ENCODE measurements at regions not wholly inside any gene's neighbourhood (a gene's known extent, or its start where the extent isn't known, plus 50 kb on each side); places are given as distances from the start of the nearest gene placed in this dataset.

GRCh38 chr5:52707616-52708015, 80.1 kb upstream of the ITGA1 start:
- no peak for TF ChIP-seq RAD21 (IDR thresholded peaks at IDR 0.05; ENCODE audit: low read depth)
- TF ChIP-seq EP300 (IDR thresholded peaks at IDR 0.05; ENCODE audit: borderline replicate concordance) = no peak
- TF ChIP-seq YY1 (IDR thresholded peaks at IDR 0.05; ENCODE audit: low read depth) = no peak
- TF ChIP-seq CREB1 (IDR thresholded peaks at IDR 0.05; ENCODE audit: low read depth) = no peak
- TF ChIP-seq, protein P1, sequence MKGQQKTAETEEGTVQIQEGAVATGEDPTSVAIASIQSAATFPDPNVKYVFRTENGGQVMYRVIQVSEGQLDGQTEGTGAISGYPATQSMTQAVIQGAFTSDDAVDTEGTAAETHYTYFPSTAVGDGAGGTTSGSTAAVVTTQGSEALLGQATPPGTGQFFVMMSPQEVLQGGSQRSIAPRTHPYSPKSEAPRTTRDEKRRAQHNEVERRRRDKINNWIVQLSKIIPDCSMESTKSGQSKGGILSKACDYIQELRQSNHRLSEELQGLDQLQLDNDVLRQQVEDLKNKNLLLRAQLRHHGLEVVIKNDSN (IDR thresholded peaks at IDR 0.05) = no peak
- no peak for TF ChIP-seq TAF1 (IDR thresholded peaks at IDR 0.05; ENCODE audit: low read depth)

Data from Ishikawa (cell line).